ENCODE measurements at regions not wholly inside any gene's neighbourhood (a gene's known extent, or its start where the extent isn't known, plus 50 kb on each side); places are given as distances from the start of the nearest gene placed in this dataset.

GRCh38 chr9:2300325-2300724 is 285.2 kb downstream of the SMARCA2 start:
- TF ChIP-seq TCF7L2 (IDR thresholded peaks at IDR 0.05; ENCODE audit: low read depth, low read length) (no peak), SALL2 (CRISPR knock-in tag; IDR thresholded peaks at IDR 0.05) (no peak), EP300 (IDR thresholded peaks at IDR 0.05; ENCODE audit: low read depth in 2 of 2, low read length in 2 of 2) (no peak), EP300 (CRISPR knock-in tag; IDR thresholded peaks at IDR 0.05; ENCODE audit: borderline replicate concordance) (no peak), ZNF136 (CRISPR knock-in tag; IDR thresholded peaks at IDR 0.05; ENCODE audit: low read depth) (no peak), DR1 (CRISPR knock-in tag; IDR thresholded peaks at IDR 0.05) (no peak), YEATS4 (CRISPR knock-in tag; IDR thresholded peaks at IDR 0.05; ENCODE audit: borderline replicate concordance) (no peak), FOXM1 (CRISPR knock-in tag; IDR thresholded peaks at IDR 0.05) (no peak), BRCA1 (CRISPR knock-in tag; IDR thresholded peaks at IDR 0.05) (no peak), SP2 (CRISPR knock-in tag; IDR thresholded peaks at IDR 0.05) (no peak), TFAP4 (IDR thresholded peaks at IDR 0.05; ENCODE audit: borderline replicate concordance, low read depth) (no peak), SOX6 (IDR thresholded peaks at IDR 0.05) (no peak), SOX6 (CRISPR knock-in tag; IDR thresholded peaks at IDR 0.05) (no peak)
- TF ChIP-seq, protein P1, sequence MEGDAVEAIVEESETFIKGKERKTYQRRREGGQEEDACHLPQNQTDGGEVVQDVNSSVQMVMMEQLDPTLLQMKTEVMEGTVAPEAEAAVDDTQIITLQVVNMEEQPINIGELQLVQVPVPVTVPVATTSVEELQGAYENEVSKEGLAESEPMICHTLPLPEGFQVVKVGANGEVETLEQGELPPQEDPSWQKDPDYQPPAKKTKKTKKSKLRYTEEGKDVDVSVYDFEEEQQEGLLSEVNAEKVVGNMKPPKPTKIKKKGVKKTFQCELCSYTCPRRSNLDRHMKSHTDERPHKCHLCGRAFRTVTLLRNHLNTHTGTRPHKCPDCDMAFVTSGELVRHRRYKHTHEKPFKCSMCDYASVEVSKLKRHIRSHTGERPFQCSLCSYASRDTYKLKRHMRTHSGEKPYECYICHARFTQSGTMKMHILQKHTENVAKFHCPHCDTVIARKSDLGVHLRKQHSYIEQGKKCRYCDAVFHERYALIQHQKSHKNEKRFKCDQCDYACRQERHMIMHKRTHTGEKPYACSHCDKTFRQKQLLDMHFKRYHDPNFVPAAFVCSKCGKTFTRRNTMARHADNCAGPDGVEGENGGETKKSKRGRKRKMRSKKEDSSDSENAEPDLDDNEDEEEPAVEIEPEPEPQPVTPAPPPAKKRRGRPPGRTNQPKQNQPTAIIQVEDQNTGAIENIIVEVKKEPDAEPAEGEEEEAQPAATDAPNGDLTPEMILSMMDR (CRISPR knock-in tag; IDR thresholded peaks at IDR 0.05) = no peak
- TF ChIP-seq, protein P2, sequence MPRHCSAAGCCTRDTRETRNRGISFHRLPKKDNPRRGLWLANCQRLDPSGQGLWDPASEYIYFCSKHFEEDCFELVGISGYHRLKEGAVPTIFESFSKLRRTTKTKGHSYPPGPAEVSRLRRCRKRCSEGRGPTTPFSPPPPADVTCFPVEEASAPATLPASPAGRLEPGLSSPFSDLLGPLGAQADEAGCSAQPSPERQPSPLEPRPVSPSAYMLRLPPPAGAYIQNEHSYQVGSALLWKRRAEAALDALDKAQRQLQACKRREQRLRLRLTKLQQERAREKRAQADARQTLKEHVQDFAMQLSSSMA (CRISPR knock-in tag; IDR thresholded peaks at IDR 0.05) = no peak
- TF ChIP-seq, protein P3, sequence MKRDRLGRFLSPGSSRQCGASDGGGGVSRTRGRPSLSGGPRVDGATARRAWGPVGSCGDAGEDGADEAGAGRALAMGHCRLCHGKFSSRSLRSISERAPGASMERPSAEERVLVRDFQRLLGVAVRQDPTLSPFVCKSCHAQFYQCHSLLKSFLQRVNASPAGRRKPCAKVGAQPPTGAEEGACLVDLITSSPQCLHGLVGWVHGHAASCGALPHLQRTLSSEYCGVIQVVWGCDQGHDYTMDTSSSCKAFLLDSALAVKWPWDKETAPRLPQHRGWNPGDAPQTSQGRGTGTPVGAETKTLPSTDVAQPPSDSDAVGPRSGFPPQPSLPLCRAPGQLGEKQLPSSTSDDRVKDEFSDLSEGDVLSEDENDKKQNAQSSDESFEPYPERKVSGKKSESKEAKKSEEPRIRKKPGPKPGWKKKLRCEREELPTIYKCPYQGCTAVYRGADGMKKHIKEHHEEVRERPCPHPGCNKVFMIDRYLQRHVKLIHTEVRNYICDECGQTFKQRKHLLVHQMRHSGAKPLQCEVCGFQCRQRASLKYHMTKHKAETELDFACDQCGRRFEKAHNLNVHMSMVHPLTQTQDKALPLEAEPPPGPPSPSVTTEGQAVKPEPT (CRISPR knock-in tag; IDR thresholded peaks at IDR 0.05; ENCODE audit: low read depth) = no peak

Data from HepG2 (cell line).